HEK293 (cell line): ENCODE measurements at regions not wholly inside any gene's neighbourhood (a gene's known extent, or its start where the extent isn't known, plus 50 kb on each side); places are given as distances from the start of the nearest gene placed in this dataset.

Source experiments
- CTCF ChIA-PET: fragments of 350-600 bp; formaldehyde crosslinking; extraction: SDS; loops from one replicate; lab custom pipeline; 2021; ENCODE audit warnings: antibody characterized with exemption; lab: Yijun Ruan, JAX
- POLR2A ChIA-PET: fragments of 300-600 bp; formaldehyde crosslinking; extraction: SDS; loops from one replicate; lab custom pipeline; 2020; ENCODE audit warnings: antibody characterized with exemption, inconsistent platforms; lab: Yijun Ruan, JAX
- H3K27ac ChIP-seq: fragments of 200-500 bp; sonication (Bioruptor generic); 2 replicates; pipeline ENCODE4 v1.5.1; 2014; ENCODE audit warnings: low read depth, low read length, control low read depth, inconsistent platforms; ENCODE audit errors: extremely low read depth
- H3K36me3 ChIP-seq, 2 experiments: fragments of 200-500 bp in 1 of 2; sonication (Bioruptor generic) in 1 of 2; 1 replicate in 1 of 2; 2 replicates in 1 of 2; pipeline ENCODE4 v1.5.1; 2014 to 2017; ENCODE audit warnings: inconsistent platforms in 2 of 2, low read length in 2 of 2; ENCODE audit not compliant: control insufficient read depth in 2 of 2, insufficient read depth in 1 of 2
- H3K4me1 ChIP-seq: fragments of 200-500 bp; sonication (Bioruptor generic); 2 replicates; pipeline ENCODE4 v1.5.1; 2014; ENCODE audit warnings: mild to moderate bottlenecking, low read length, inconsistent platforms; ENCODE audit not compliant: control insufficient read depth, insufficient read depth
- H3K4me3 ChIP-seq: 2 replicates; pipeline ENCODE4 v1.5.1; 2011; ENCODE audit warnings: low read depth, mild to moderate bottlenecking, control low read depth, low read length, moderate library complexity
- H3K9me3 ChIP-seq: fragments of 200-500 bp; sonication (Bioruptor generic); 2 replicates; pipeline ENCODE4 v1.5.1; 2014; ENCODE audit warnings: low read depth, low read length, inconsistent platforms; ENCODE audit not compliant: control insufficient read depth, insufficient read depth
- BCL6B ChIP-seq: fragments of 450-650 bp; formaldehyde crosslinking; IDR thresholded peaks from 2 replicates; pipeline ENCODE4 v1.5.1; 2017; ENCODE audit warnings: missing biosample characterization, missing genetic modification characterization
- SP7 ChIP-seq: fragments of 450-650 bp; formaldehyde crosslinking; IDR thresholded peaks from 2 replicates; pipeline ENCODE4 v1.5.1; 2016; ENCODE audit warnings: missing biosample characterization, missing genetic modification characterization
- TCF7L2 ChIP-seq: IDR thresholded peaks from 2 replicates; pipeline ENCODE4 v1.6.1; 2011; ENCODE audit warnings: low read depth, mild to moderate bottlenecking, inconsistent platforms, low read length, moderate library complexity, borderline replicate concordance
- TRIM28 ChIP-seq: IDR thresholded peaks from 2 replicates; pipeline ENCODE4 v1.6.1; 2011; ENCODE audit warnings: low read length, control low read depth, borderline replicate concordance
- WT1 ChIP-seq: fragments of 450-650 bp; formaldehyde crosslinking; IDR thresholded peaks from 2 replicates; pipeline ENCODE4 v1.5.1; 2016; ENCODE audit warnings: missing biosample characterization, missing genetic modification characterization
- ZBTB26 ChIP-seq: fragments of 450-650 bp; formaldehyde crosslinking; optimal IDR thresholded peaks from 2 replicates; pipeline ENCODE3; 2016; ENCODE audit warnings: missing biosample characterization, mild to moderate bottlenecking, missing genetic modification characterization
- ZNF138 ChIP-seq: fragments of 450-650 bp; formaldehyde crosslinking; IDR thresholded peaks from 2 replicates; pipeline ENCODE4 v1.5.1; 2016; ENCODE audit warnings: missing biosample characterization, missing genetic modification characterization, borderline replicate concordance
- ZNF223 ChIP-seq: fragments of 450-650 bp; formaldehyde crosslinking; IDR thresholded peaks from 2 replicates; pipeline ENCODE4 v1.5.1; 2016; ENCODE audit warnings: missing biosample characterization, missing genetic modification characterization
- ZNF302 ChIP-seq: fragments of 450-650 bp; formaldehyde crosslinking; IDR thresholded peaks from 2 replicates; pipeline ENCODE4 v1.5.1; 2016; ENCODE audit warnings: missing biosample characterization, missing genetic modification characterization, low read depth
- ZNF48 ChIP-seq: fragments of 450-650 bp; formaldehyde crosslinking; IDR thresholded peaks from 2 replicates; pipeline ENCODE4 v1.5.1; 2016; ENCODE audit warnings: missing biosample characterization, missing genetic modification characterization
- ZNF548 ChIP-seq: fragments of 450-650 bp; formaldehyde crosslinking; IDR thresholded peaks from 2 replicates; pipeline ENCODE4 v1.5.1; 2016; ENCODE audit warnings: missing biosample characterization, missing genetic modification characterization
- ZNF560 ChIP-seq: fragments of 450-650 bp; formaldehyde crosslinking; IDR thresholded peaks from 2 replicates; pipeline ENCODE4 v1.5.1; 2017; ENCODE audit warnings: missing biosample characterization, missing genetic modification characterization, borderline replicate concordance

- TF ChIP-seq WT1 (no peak), TRIM28 (no peak), ZNF48 (tag by site-specific recombination) (no peak), ZBTB26 (tag by site-specific recombination) (no peak), TCF7L2 (no peak), ZNF548 (tag by site-specific recombination) (no peak), SP7 (tag by site-specific recombination) (no peak), ZNF138 (no peak), ZNF560 (tag by site-specific recombination) (no peak), ZNF223 (no peak), BCL6B (tag by site-specific recombination) (no peak), ZNF302 (tag by site-specific recombination) (no peak)
- TF ChIP-seq, all 188 proteins: peak for 0
- Histone ChIP-seq H3K4me3 (no peak overlapping the region), H3K36me3 (no peaks in the 10 kb centered on the region), H3K4me1 (no peaks in the 10 kb centered on the region), H3K27ac (no peak overlapping the region), H3K9me3 (no peaks in the 10 kb centered on the region)
- CTCF ChIA-PET, result interaction anchor here (0.6 kb wide), 1 partner anchor 1010 kb away, joined by 3 read pairs; no protein-coding TSS in a partner anchor
- POLR2A ChIA-PET, result no interaction called here
These were observed 51.3 kb upstream of the KRTAP11-1 start for GRCh38 chr21:30932686-30933085.
